Smooth muscle cell (in vitro differentiated cells): ENCODE measurements at regions not wholly inside any gene's neighbourhood (a gene's known extent, or its start where the extent isn't known, plus 50 kb on each side); places are given as distances from the start of the nearest gene placed in this dataset.
A peak's percentile ranks its signal among the peaks of the same experiment; 100 is the strongest.

Source experiments
- DNase-seq: peaks from one replicate; lab custom pipeline; 2025; ENCODE audit not compliant: unreplicated experiment; lab: John Stamatoyannopoulos, UW
- H2AFZ ChIP-seq: fragments of 200-600 bp; sonication (generic); 2 replicates; pipeline ENCODE4 v1.6.0; 2016; ENCODE audit warnings: antibody characterized with exemption, low read depth, mild to moderate bottlenecking
- H3F3A ChIP-seq: fragments of 200-600 bp; sonication (generic); 2 replicates; pipeline ENCODE4 v1.6.0; 2017; ENCODE audit warnings: antibody characterized with exemption, low read depth
- H3K27ac ChIP-seq: fragments of 200-600 bp; sonication (generic); 2 replicates; pipeline ENCODE4 v1.5.1; 2016; ENCODE audit warnings: low read depth, mild to moderate bottlenecking
- H3K27me3 ChIP-seq: fragments of 200-600 bp; sonication (generic); 2 replicates; pipeline ENCODE4 v1.6.1; 2016; ENCODE audit warnings: low read depth, mild to moderate bottlenecking
- H3K36me3 ChIP-seq: fragments of 200-600 bp; sonication (generic); 2 replicates; pipeline ENCODE4 v1.5.1; 2016; ENCODE audit warnings: low read depth
- H3K4me1 ChIP-seq: fragments of 200-600 bp; sonication (generic); 2 replicates; pipeline ENCODE4 v1.5.1; 2016; ENCODE audit warnings: low read depth
- H3K4me2 ChIP-seq: fragments of 200-600 bp; sonication (generic); 2 replicates; pipeline ENCODE4 v1.6.0; 2016; ENCODE audit warnings: mild to moderate bottlenecking
- H3K4me3 ChIP-seq: fragments of 200-600 bp; sonication (generic); 2 replicates; pipeline ENCODE4 v1.5.1; 2016; ENCODE audit warnings: mild to moderate bottlenecking
- H3K79me2 ChIP-seq: fragments of 200-600 bp; sonication (generic); 2 replicates; pipeline ENCODE4 v1.6.0; 2016; ENCODE audit warnings: low read depth, mild to moderate bottlenecking
- H3K9ac ChIP-seq: fragments of 200-600 bp; sonication (generic); 2 replicates; pipeline ENCODE4 v1.6.0; 2016; ENCODE audit warnings: low read depth
- H3K9me3 ChIP-seq: fragments of 200-600 bp; sonication (generic); replicated peaks from 2 replicates; pipeline ENCODE4 v1.5.1; 2016; ENCODE audit warnings: low read depth
- H4K20me1 ChIP-seq: fragments of 200-600 bp; sonication (generic); 2 replicates; pipeline ENCODE4 v1.6.0; 2016; ENCODE audit warnings: low read depth
- CTCF ChIP-seq: fragments of 200-600 bp; sonication (generic); IDR thresholded peaks from 2 replicates; pipeline ENCODE4 v1.5.1; 2017; ENCODE audit warnings: borderline replicate concordance, mild to moderate bottlenecking, antibody characterized with exemption; ENCODE audit not compliant: insufficient read depth, poor library complexity, severe bottlenecking
- WGBS: methylation state at CpG from one replicate; pipeline ENCODE4 v1.1.7; 2016; ENCODE audit warnings: low lambda C conversion rate; 5-methylcytosine and 5-hydroxymethylcytosine counted together

GRCh38 chr15:94791510-94791909, 560.1 kb downstream of the MCTP2 start:
- DNase-seq = no peak
- TF ChIP-seq CTCF = no peak
- no peak overlapping the region for H3K4me2 ChIP-seq
- peak overlapping the region; percentile 27 for H3K27ac ChIP-seq
- no peak overlapping the region for H2AFZ ChIP-seq
- no peak overlapping the region for H3K4me3 ChIP-seq
- WGBS = 97% methylated on average over 2 of the region's 2 CpGs
- H3K27me3 ChIP-seq = no peaks in the 10 kb centered on the region
- H3K9ac ChIP-seq = no peak overlapping the region
- no peaks in the 10 kb centered on the region for H3K9me3 ChIP-seq
- no peaks in the 10 kb centered on the region for H3K79me2 ChIP-seq
- no peaks in the 10 kb centered on the region for H4K20me1 ChIP-seq
- no peaks in the 10 kb centered on the region for H3F3A ChIP-seq
- peaks cover 11% of the 10 kb centered on the region for H3K4me1 ChIP-seq
- no peaks in the 10 kb centered on the region for H3K36me3 ChIP-seq

- no peak for DNase-seq
- H3K4me3 ChIP-seq = no peak overlapping the region
- H3K36me3 ChIP-seq = no peaks in the 10 kb centered on the region
- H3K9me3 ChIP-seq = no peaks in the 10 kb centered on the region
- peak overlapping the region; percentile 7 for H3K4me2 ChIP-seq
- no peaks in the 10 kb centered on the region for H3K79me2 ChIP-seq
- no peak overlapping the region for H2AFZ ChIP-seq
- no peaks in the 10 kb centered on the region for H3F3A ChIP-seq
- peak overlapping the region; percentile 27 for H3K27ac ChIP-seq
- 34% methylated on average over 2 of the region's 2 CpGs for WGBS
- no peaks in the 10 kb centered on the region for H4K20me1 ChIP-seq
- H3K27me3 ChIP-seq = no peaks in the 10 kb centered on the region
- peaks cover 11% of the 10 kb centered on the region for H3K4me1 ChIP-seq
- no peak overlapping the region for H3K9ac ChIP-seq
- TF ChIP-seq CTCF = no peak
These were observed 560.8 kb downstream of the MCTP2 start for GRCh38 chr15:94792196-94792595.

GRCh38 chr15:94793207-94793606, 561.8 kb downstream of the MCTP2 start:
- Histone ChIP-seq H3K9ac (no peak overlapping the region), H3K4me1 (peaks cover 11% of the 10 kb centered on the region), H4K20me1 (no peaks in the 10 kb centered on the region), H2AFZ (no peak overlapping the region), H3K4me2 (no peak overlapping the region), H3K27me3 (no peaks in the 10 kb centered on the region), H3K79me2 (no peaks in the 10 kb centered on the region), H3F3A (no peaks in the 10 kb centered on the region), H3K9me3 (no peaks in the 10 kb centered on the region), H3K27ac (no peak overlapping the region), H3K4me3 (no peak overlapping the region), H3K36me3 (no peaks in the 10 kb centered on the region)
- TF ChIP-seq CTCF = no peak
- 95% methylated on average over 3 of the region's 3 CpGs for WGBS
- DNase-seq = no peak

GRCh38 chr15:94793641-94794040, 562.3 kb downstream of the MCTP2 start:
- Histone ChIP-seq H3K9me3 (no peaks in the 10 kb centered on the region), H2AFZ (peak overlapping the region; percentile 59), H3K27me3 (no peaks in the 10 kb centered on the region), H4K20me1 (no peaks in the 10 kb centered on the region), H3K4me1 (peaks cover 11% of the 10 kb centered on the region), H3K27ac (no peak overlapping the region), H3K4me2 (no peak overlapping the region), H3K36me3 (no peaks in the 10 kb centered on the region), H3K79me2 (no peaks in the 10 kb centered on the region), H3K9ac (no peak overlapping the region), H3K4me3 (no peak overlapping the region), H3F3A (no peaks in the 10 kb centered on the region)
- WGBS = 27% methylated on average over 7 of the region's 7 CpGs
- no peak for DNase-seq
- TF ChIP-seq CTCF = no peak
